Psoas muscle (tissue), 7 donors: ENCODE measurements at regions not wholly inside any gene's neighbourhood (a gene's known extent, or its start where the extent isn't known, plus 50 kb on each side); places are given as distances from the start of the nearest gene placed in this dataset.

Experiments used
- ATAC-seq, 4 donors: fragments of 200-7000 bp; cut with Tn5 transposase; one replicate each; pipeline ENCODE4 v1.9.1; 2020; ENCODE audit warnings: moderate library complexity in 3 of 4, mild to moderate bottlenecking in 2 of 4
- DNase-seq, 2 donors: peaks; one replicate each; pipeline ENCODE4 v3.0.0-alpha.2; 2020
- H3K27ac ChIP-seq: fragments of 200-600 bp; one replicate; pipeline ENCODE4 v1.8.0; 2022
- H3K27me3 ChIP-seq, 3 donors: fragments of 200-600 bp in 1 of 3; one replicate each; pipeline versions ENCODE4 v1.6.1 to v1.8.0; 2013 to 2022; ENCODE audit warnings: low read length in 2 of 3, mild to moderate bottlenecking in 2 of 3, moderate library complexity in 1 of 3; ENCODE audit not compliant: insufficient read depth in 3 of 3
- H3K36me3 ChIP-seq, 2 donors: fragments of 200-600 bp in 1 of 2; one replicate each; pipeline versions ENCODE4 v1.6.1 to v1.8.0; 2013 to 2022; ENCODE audit warnings: low read depth in 1 of 2, mild to moderate bottlenecking in 1 of 2, moderate library complexity in 1 of 2; ENCODE audit not compliant: insufficient read depth in 1 of 2
- H3K4me1 ChIP-seq: fragments of 200-600 bp; one replicate; pipeline ENCODE4 v1.8.0; 2022
- H3K4me3 ChIP-seq: fragments of 200-600 bp; one replicate; pipeline ENCODE4 v1.8.0; 2022; ENCODE audit warnings: mild to moderate bottlenecking
- H3K9me3 ChIP-seq: fragments of 200-600 bp; one replicate; pipeline ENCODE4 v1.8.0; 2022
- CTCF ChIP-seq: fragments of 200-600 bp; IDR thresholded peaks from one replicate; pipeline ENCODE4 v1.8.0; 2022; ENCODE audit warnings: antibody characterized with exemption
- WGBS, 3 donors: extraction: QIAGEN DNeasy Blood & Tissue Kit; methylation state at CpG; one replicate each; pipeline versions ENCODE4 v1.1.6 to v1.1.7; 2013; 5-methylcytosine and 5-hydroxymethylcytosine counted together
- intact Hi-C, 2 donors: fragments of 100-400 bp; cut with DNase I; formaldehyde crosslinking; loops; one replicate each; pipeline versions ENCODE4 v1.11.0 to v1.14.2; 2022
- donor health status: healthy with polysubstance abuse.
- donor health status: DM: no; HTN: no; CAD: no; lungs with moderate emphysema.
- donor health status: Bipolar disorder and iron deficiency.
- donor health status: healthy.
- donor health status: DM: yes; HTN: yes; CAD: no.
- donor health status: DM: no; HTN: no; CAD: no.
- donor health status: DM: yes; HTN: yes; CAD: no.

GRCh38 chr18:70659036-70659925, 370.4 kb downstream of the SOCS6 start:
- Histone ChIP-seq H3K27ac (no peak overlapping the region), H3K4me3 (no peak overlapping the region), H3K36me3 (no peaks in the 10 kb centered on the region), H3K27me3 (no peaks in the 10 kb centered on the region), H3K9me3 (no peaks in the 10 kb centered on the region), H3K4me1 (no peaks in the 10 kb centered on the region)
- intact Hi-C loops, result no loop called here
- DNase-seq, result no peak
- TF ChIP-seq CTCF, result no peak
- 55 to 57% (median 55%) methylated on average over 13 of the region's 13 CpGs for WGBS, 3 donors
- no peak for ATAC-seq

GRCh38 chr18:70653671-70654070, 364.8 kb downstream of the SOCS6 start:
- intact Hi-C loops, result no loop called here
- H3K27me3 ChIP-seq, result no peaks in the 10 kb centered on the region
- no peaks in the 10 kb centered on the region for H3K4me1 ChIP-seq
- ATAC-seq (no peak), DNase-seq (no peak)
- no peak overlapping the region for H3K4me3 ChIP-seq
- H3K36me3 ChIP-seq, result no peaks in the 10 kb centered on the region
- H3K27ac ChIP-seq, result no peak overlapping the region
- no peak for TF ChIP-seq CTCF
- H3K9me3 ChIP-seq, result no peaks in the 10 kb centered on the region

GRCh38 chr18:70650878-70651277, 362.0 kb downstream of the SOCS6 start:
- TF ChIP-seq CTCF, result no peak
- 88 to 91% (median 90%) methylated on average over 2 of the region's 2 CpGs for WGBS, 3 donors
- DNase-seq, result no peak
- H3K36me3 ChIP-seq, result no peaks in the 10 kb centered on the region
- no peak overlapping the region for H3K27ac ChIP-seq
- no peaks in the 10 kb centered on the region for H3K9me3 ChIP-seq
- no peaks in the 10 kb centered on the region for H3K4me1 ChIP-seq
- intact Hi-C loops, result no loop called here
- H3K4me3 ChIP-seq, result no peak overlapping the region
- no peaks in the 10 kb centered on the region for H3K27me3 ChIP-seq
- ATAC-seq, result no peak

GRCh38 chr18:70649683-70650082, 360.8 kb downstream of the SOCS6 start:
- WGBS, 3 donors, result 88 to 90% (median 89%) methylated on average over 7 of the region's 7 CpGs
- Histone ChIP-seq H3K36me3 (no peaks in the 10 kb centered on the region), H3K4me3 (no peak overlapping the region), H3K27ac (no peak overlapping the region), H3K4me1 (no peaks in the 10 kb centered on the region), H3K9me3 (no peaks in the 10 kb centered on the region), H3K27me3 (no peaks in the 10 kb centered on the region)
- DNase-seq, result no peak
- intact Hi-C loops, result no loop called here
- no peak for TF ChIP-seq CTCF
- ATAC-seq, result no peak

- no peak for ATAC-seq
- Histone ChIP-seq H3K4me3 (no peak overlapping the region), H3K27me3 (no peaks in the 10 kb centered on the region), H3K9me3 (no peaks in the 10 kb centered on the region), H3K36me3 (no peaks in the 10 kb centered on the region), H3K27ac (no peak overlapping the region), H3K4me1 (no peaks in the 10 kb centered on the region)
- intact Hi-C loops, result no loop called here
- DNase-seq, result no peak
- 69 to 76% (median 72%) methylated on average over 5 of the region's 5 CpGs for WGBS, 3 donors
- no peak for TF ChIP-seq CTCF
Measured at GRCh38 chr18:70645971-70646370, 357.1 kb downstream of the SOCS6 start.
